ENCODE measurements at regions not wholly inside any gene's neighbourhood (a gene's known extent, or its start where the extent isn't known, plus 50 kb on each side); places are given as distances from the start of the nearest gene placed in this dataset.

DNA sequence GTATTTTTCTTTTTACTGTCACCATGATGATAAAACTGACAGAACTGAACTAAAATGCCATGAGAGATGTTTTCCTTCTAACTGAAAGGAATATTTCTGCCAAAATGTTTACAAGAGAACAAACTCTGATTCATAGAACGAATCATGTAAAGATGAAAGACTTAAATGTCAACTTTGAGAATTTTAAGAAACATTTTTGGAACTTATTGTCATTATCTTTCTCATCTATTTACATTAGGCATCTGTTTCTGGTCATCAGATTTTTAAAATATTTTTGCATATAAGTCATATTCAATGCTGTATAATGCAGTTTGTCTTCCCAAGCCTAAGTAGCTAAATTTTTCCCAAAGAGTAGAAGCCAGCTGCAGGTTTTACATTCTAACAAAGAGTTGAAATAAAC is 358.5 kb downstream of the TFEC start:
- H3K4me3 ChIP-seq (ENCODE audit: low read depth, low read length), result no peak overlapping the region
- DNase-seq (ENCODE audit: low read depth), result peak; percentile 12
- TF ChIP-seq, protein P1, sequence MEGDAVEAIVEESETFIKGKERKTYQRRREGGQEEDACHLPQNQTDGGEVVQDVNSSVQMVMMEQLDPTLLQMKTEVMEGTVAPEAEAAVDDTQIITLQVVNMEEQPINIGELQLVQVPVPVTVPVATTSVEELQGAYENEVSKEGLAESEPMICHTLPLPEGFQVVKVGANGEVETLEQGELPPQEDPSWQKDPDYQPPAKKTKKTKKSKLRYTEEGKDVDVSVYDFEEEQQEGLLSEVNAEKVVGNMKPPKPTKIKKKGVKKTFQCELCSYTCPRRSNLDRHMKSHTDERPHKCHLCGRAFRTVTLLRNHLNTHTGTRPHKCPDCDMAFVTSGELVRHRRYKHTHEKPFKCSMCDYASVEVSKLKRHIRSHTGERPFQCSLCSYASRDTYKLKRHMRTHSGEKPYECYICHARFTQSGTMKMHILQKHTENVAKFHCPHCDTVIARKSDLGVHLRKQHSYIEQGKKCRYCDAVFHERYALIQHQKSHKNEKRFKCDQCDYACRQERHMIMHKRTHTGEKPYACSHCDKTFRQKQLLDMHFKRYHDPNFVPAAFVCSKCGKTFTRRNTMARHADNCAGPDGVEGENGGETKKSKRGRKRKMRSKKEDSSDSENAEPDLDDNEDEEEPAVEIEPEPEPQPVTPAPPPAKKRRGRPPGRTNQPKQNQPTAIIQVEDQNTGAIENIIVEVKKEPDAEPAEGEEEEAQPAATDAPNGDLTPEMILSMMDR (conservative IDR thresholded peaks at IDR 0.05; ENCODE audit: low read depth, low read length), result no peak

DNA sequence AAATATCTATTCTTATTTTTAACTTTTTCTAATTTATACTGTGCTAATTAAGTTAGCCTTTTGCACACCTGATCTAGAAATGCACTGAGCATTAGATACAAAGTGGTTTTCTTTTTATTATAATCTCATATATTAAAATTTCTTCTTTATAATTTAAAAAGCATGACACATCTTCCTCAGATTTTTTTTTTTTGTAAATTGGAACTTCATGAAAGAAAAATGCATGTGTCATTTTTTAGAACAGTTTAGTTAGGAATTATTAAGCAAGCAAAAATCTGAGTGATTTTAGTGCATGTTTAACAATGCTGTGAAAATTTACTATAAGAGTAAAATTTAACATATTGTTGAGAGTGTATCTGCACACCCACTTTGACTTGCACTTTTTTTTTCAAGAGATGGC is 367.9 kb downstream of the TFEC start:
- H3K4me3 ChIP-seq (ENCODE audit: low read depth, low read length), result no peak overlapping the region
- TF ChIP-seq, protein P1 (conservative IDR thresholded peaks at IDR 0.05; ENCODE audit: low read depth, low read length), result no peak
- DNase-seq (ENCODE audit: low read depth), result no peak

DNA sequence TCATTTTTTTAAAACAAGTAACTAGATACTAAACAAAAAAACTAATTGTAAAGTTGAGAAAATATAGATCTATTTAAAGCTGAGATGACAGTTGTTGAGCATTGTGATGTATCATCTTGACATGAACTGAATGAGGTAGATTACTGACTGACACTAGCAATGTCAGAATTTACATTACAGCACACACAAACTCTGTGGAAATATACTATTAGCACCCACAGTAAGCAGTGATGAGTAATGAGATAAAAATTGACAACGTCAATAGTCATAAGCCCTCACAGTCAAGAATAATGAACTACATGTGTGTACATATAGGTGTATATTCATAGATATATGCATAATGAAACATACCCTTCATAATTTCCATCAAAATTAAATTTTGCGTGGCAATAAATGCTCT is 368.4 kb downstream of the TFEC start:
- no peak overlapping the region for H3K4me3 ChIP-seq (ENCODE audit: low read depth, low read length)
- peak; percentile 48 for DNase-seq (ENCODE audit: low read depth)
- TF ChIP-seq, protein P1 (conservative IDR thresholded peaks at IDR 0.05; ENCODE audit: low read depth, low read length), result no peak

DNA sequence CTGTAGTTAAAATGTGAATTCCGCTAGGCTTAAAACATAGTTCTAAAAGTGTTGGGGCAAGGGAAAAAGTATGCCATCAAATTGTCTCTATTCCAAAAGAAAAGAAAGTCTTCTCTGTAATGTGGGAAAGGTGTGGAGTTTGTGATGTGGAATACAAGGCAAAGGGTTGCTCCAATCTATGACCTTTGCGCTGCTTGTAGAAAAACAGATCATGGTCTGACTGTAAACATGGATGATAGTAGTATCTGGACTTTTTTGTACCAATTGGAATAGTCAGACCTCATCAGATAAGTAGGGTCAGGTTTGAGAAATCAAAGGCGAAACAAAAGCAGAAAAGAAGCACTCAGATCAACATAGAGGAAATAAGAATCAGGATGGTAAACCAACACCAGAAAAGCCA is 372.3 kb downstream of the TFEC start:
- TF ChIP-seq, protein P1 (conservative IDR thresholded peaks at IDR 0.05; ENCODE audit: low read depth, low read length), result no peak
- no peak overlapping the region for H3K4me3 ChIP-seq (ENCODE audit: low read depth, low read length)
- no peak for DNase-seq (ENCODE audit: low read depth)

DNA sequence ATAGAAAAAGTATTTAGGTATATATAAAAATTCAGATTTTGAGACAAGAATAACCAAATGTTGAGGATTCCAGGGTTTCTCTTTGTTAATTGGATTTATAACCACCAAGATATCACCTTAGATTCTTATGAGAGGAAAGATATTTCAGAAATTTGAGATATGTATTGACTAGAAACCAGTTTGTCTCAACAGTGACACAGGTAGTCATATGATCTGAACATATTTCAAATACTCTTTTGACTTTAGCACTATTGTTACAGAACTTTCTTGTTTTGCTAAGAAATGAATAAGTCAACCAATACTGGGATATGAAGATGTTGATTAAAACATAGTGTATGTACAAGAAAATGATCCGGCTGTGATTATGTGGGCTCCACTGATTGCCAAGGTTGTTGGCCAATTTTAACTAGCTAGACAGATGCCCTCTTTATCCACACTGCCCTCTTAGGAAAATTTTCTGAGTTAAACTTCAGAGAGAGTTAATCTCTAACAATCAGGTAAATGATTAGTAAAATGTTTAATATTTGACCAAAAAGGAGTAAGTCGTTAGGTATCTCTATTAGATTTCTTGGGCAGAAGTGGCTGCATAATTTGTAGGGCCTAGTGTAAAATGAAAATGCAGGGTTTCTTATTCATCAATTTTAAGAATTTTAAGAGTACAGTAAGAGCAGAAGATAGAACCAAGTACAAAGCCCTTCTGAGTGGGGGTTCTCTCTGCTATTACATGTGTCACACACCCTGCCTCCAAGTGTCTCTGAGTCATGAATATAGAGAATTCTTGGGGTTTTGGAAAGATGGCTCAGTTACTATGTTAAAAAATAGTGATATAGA is 376.0 kb downstream of the TFEC start:
- DNase-seq (ENCODE audit: low read depth), result no peak
- no peak overlapping the region for H3K4me3 ChIP-seq (ENCODE audit: low read depth, low read length)
- TF ChIP-seq, protein P1 (conservative IDR thresholded peaks at IDR 0.05; ENCODE audit: low read depth, low read length), result no peak

DNA sequence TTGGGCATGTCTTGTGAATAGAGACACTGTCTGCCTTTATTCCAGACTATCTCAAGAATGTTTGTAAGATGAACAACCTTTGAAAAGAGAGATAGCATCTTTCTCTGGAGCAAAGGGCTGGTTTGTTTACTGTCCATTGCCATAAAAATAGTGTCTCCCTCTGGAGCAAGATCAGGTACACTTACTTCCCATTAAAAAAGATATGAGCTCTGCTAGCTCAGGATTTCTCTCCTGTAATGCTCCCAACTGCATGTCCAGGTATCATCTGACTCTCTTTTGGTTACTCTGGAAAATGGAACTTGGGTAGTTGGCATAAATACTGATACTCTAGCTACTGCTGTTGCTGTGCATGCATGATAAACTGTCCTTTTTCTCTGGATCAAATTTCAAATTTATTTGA is 381.1 kb downstream of the TFEC start:
- no peak for DNase-seq (ENCODE audit: low read depth)
- TF ChIP-seq, protein P1 (conservative IDR thresholded peaks at IDR 0.05; ENCODE audit: low read depth, low read length), result no peak
- H3K4me3 ChIP-seq (ENCODE audit: low read depth, low read length), result no peak overlapping the region

DNA sequence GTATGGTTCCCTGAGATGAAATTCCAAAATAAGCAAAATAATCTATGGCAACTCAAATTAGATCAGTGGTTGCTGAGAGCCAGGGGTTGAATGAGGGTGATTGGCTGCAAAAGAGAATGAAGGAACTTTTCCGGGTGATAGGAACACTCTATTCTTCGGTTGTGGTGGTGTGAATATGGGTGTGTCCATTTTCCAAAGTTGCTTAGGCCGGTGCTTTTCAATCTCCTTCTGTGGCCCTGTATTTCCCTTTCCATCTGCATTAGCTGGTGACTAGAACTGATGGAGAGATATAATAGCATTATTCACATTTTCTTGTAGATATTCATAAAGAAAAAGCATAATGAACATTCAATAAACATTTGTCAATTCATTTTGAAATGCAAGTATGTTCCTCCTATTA is 382.9 kb downstream of the TFEC start:
- H3K4me3 ChIP-seq (ENCODE audit: low read depth, low read length), result no peak overlapping the region
- DNase-seq (ENCODE audit: low read depth), result no peak
- TF ChIP-seq, protein P1 (conservative IDR thresholded peaks at IDR 0.05; ENCODE audit: low read depth, low read length), result no peak

All from choroid plexus epithelial cell (primary cell).